ENCODE measurements at regions not wholly inside any gene's neighbourhood (a gene's known extent, or its start where the extent isn't known, plus 50 kb on each side); places are given as distances from the start of the nearest gene placed in this dataset.

- no peak for TF ChIP-seq POLR2A (IDR thresholded peaks at IDR 0.05; ENCODE audit: low read length)
- no peak for TF ChIP-seq CHD2 (IDR thresholded peaks at IDR 0.05; ENCODE audit: low read length, partially characterized antibody)
- no peak for TF ChIP-seq CTCF (IDR thresholded peaks at IDR 0.05)
- TF ChIP-seq KDM5A (IDR thresholded peaks at IDR 0.05) = no peak
- no peak for TF ChIP-seq GATA3 (IDR thresholded peaks at IDR 0.05; ENCODE audit: borderline replicate concordance)
These were observed 89.9 kb upstream of the NANOGP8 start for GRCh38 chr15:35174948-35175347.
